Natural killer cell treated with Interleukin-12 subunit alpha and Interleukin-12 subunit beta and Interleukin-15 and Interleukin-18, amount 100 ng/mL, for 72 hours (primary cell): ENCODE measurements at regions not wholly inside any gene's neighbourhood (a gene's known extent, or its start where the extent isn't known, plus 50 kb on each side); places are given as distances from the start of the nearest gene placed in this dataset.
"Not testable (repeated sequence)": the region's sequence is repeated elsewhere in the genome, so short reads cannot be mapped to it uniquely, and the experiment has no call there.

Experiments used
- ATAC-seq, 2 donors: fragments of 150-1000 bp; cut with Tn5 transposase in 1 of 2; sonication (Bioruptor Pico), chemical (Tn5 transposase) in 1 of 2; 2 replicates each; pipeline ENCODE4 v1.10.0; 2021
- DNase-seq: peaks from one replicate; pipeline ENCODE4 v3.0.0; 2022; ENCODE audit warnings: low spot score
- H3K27ac Mint-ChIP-seq, 2 donors: 1 replicate in 1 of 2; 2 replicates in 1 of 2; pipeline ENCODE4 v1.8.0; 2022; ENCODE audit warnings: mixed read lengths in 2 of 2, mild to moderate bottlenecking in 1 of 2, moderate library complexity in 1 of 2
- H3K27me3 Mint-ChIP-seq, 2 donors: 1 replicate in 1 of 2; 2 replicates in 1 of 2; pipeline ENCODE4 v1.8.0; 2022; ENCODE audit warnings: mixed read lengths in 2 of 2
- H3K36me3 Mint-ChIP-seq: one replicate; pipeline ENCODE4 v1.8.0; 2022; ENCODE audit warnings: mixed read lengths
- H3K4me1 Mint-ChIP-seq, 2 donors: 1 replicate in 1 of 2; 2 replicates in 1 of 2; pipeline ENCODE4 v1.8.0; 2022; ENCODE audit warnings: low read depth in 2 of 2, mixed read lengths in 2 of 2, mild to moderate bottlenecking in 1 of 2
- H3K4me3 Mint-ChIP-seq: one replicate; pipeline ENCODE4 v1.8.0; 2022; ENCODE audit warnings: mixed read lengths
- H3K9me3 Mint-ChIP-seq: 2 replicates; pipeline ENCODE4 v1.8.0; 2022; ENCODE audit warnings: mixed read lengths

DNA sequence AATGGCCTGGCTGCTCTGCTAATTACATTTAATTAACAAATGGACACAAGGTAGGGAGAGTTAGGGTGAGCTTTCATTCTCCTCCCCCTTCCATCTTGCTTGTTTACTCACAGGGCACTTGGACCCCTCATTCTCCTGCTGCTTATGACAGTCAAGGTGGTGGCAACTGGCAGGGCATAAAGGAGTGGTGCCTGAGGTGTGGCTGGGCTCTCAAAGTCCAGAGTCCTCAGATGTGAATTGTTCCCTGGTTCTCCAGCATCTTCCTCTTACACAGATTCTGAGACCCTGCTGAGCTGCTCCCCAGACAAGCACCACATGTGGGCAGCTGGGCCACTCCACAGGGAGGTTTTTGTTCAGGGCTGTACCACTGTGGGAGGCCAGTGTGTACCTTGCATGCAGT, 552.9 kb downstream of the RPIA start:
- not testable (repeated sequence) for H3K27ac Mint-ChIP-seq, H3K27me3 Mint-ChIP-seq, ATAC-seq, DNase-seq, H3K36me3 Mint-ChIP-seq, H3K9me3 Mint-ChIP-seq, H3K4me1 Mint-ChIP-seq, H3K4me3 Mint-ChIP-seq

GRCh38 chr2:89245478-89245877, 554.0 kb downstream of the RPIA start:
- DNase-seq, H3K4me1 Mint-ChIP-seq, H3K36me3 Mint-ChIP-seq, H3K9me3 Mint-ChIP-seq, H3K27ac Mint-ChIP-seq, H3K27me3 Mint-ChIP-seq, ATAC-seq, H3K4me3 Mint-ChIP-seq: not testable (repeated sequence)

- H3K9me3 Mint-ChIP-seq, H3K4me3 Mint-ChIP-seq, H3K27me3 Mint-ChIP-seq, DNase-seq, H3K27ac Mint-ChIP-seq, ATAC-seq, H3K4me1 Mint-ChIP-seq, H3K36me3 Mint-ChIP-seq: not testable (repeated sequence)
These were observed 554.6 kb downstream of the RPIA start for GRCh38 chr2:89246027-89246426.

DNA sequence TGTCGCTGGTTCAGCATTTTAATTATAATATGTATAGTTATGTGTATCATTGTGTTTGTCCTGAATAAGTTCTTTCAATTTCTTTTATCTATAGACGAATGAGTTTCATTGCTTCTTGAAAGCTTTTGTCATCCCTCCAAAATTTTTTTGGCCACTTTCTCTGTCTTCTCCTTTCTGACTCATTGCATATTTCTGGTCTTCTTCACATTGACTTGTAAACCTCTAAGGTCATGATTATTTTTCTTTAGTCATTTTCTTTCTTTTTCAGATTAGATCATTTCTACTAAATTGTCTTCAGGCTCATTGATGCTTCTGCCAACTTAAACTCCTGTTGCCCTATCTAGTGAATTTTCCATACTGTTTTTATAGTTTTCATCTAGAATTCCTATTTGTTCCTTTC, 555.1 kb downstream of the RPIA start:
- H3K9me3 Mint-ChIP-seq, H3K27ac Mint-ChIP-seq, H3K27me3 Mint-ChIP-seq, H3K4me1 Mint-ChIP-seq, DNase-seq, H3K4me3 Mint-ChIP-seq, H3K36me3 Mint-ChIP-seq, ATAC-seq: not testable (repeated sequence)

- DNase-seq, H3K36me3 Mint-ChIP-seq, H3K27ac Mint-ChIP-seq, H3K27me3 Mint-ChIP-seq, H3K4me1 Mint-ChIP-seq, H3K4me3 Mint-ChIP-seq, H3K9me3 Mint-ChIP-seq: not testable (repeated sequence)
- peak in 1 of 2 donors; percentile 63 for ATAC-seq
These were observed 563.5 kb downstream of the RPIA start for GRCh38 chr2:89255013-89255412.

DNA sequence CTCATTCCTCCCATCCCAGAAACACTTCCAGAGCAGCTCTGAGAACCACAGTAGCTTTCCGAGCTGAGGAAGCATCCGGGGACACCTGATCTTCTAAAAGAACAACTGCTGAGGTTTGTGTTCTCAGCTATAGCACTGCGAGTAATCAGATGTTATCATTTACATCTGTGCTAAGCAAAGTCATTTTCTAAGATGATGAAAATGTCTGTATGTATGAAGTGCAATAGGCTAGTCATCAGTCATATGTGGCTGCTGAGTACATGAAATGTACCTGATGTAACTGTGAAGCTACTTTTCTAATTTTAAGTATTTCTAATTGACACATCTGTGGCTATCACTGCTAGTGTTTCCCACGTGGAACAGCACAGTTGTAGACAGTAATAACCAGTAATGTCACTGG, 582.0 kb downstream of the RPIA start:
- H3K27me3 Mint-ChIP-seq, DNase-seq, H3K4me3 Mint-ChIP-seq, H3K36me3 Mint-ChIP-seq, H3K4me1 Mint-ChIP-seq, H3K27ac Mint-ChIP-seq, ATAC-seq, H3K9me3 Mint-ChIP-seq: not testable (repeated sequence)

DNA sequence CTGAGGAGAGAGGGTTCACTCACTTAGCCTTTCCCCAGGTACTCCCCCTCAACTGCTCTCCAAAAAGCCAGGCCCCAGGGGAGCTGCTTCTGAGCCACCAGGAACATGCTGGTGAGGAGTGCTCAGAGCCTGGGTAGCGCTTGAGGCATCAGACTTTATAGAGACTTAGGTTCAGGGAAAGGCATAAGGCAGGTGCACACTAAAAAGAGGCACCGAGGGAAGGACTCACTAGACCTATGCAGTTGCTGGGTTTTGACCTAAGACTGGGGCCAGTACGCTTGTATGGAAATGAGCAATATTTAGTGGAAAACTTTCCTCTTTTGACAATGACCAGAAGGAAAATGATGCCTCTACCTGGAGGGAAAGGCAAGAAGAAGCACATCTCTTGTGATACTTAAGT, 589.1 kb downstream of the RPIA start:
- H3K4me1 Mint-ChIP-seq, H3K27me3 Mint-ChIP-seq, H3K36me3 Mint-ChIP-seq, DNase-seq, H3K9me3 Mint-ChIP-seq, H3K27ac Mint-ChIP-seq, H3K4me3 Mint-ChIP-seq: not testable (repeated sequence)
- peak; percentile 38 to 69 for ATAC-seq

GRCh38 chr2:89286448-89287080, 595.1 kb downstream of the RPIA start:
- not testable (repeated sequence) for H3K27me3 Mint-ChIP-seq, H3K4me1 Mint-ChIP-seq, H3K36me3 Mint-ChIP-seq, H3K27ac Mint-ChIP-seq, DNase-seq, ATAC-seq, H3K9me3 Mint-ChIP-seq, H3K4me3 Mint-ChIP-seq

DNA sequence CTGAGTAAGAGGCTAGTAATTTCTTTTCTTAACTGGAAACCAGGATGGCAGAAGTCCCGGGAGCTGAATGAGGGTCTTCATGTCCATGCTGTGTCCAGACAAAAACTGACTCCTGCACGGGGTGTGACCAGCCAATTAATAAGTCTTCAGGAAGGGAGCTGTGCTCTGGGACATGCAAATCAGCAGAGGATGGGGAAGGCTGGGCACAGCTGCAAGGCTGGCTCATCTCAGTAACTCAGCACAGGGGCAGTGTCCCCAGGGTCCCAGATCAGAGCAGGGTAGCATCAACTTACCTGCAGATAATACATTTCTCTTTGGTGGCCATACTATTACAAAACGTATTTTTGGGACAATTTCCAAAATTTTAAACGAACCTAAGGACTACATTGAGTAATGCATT, 595.6 kb downstream of the RPIA start:
- not testable (repeated sequence) for H3K27ac Mint-ChIP-seq, H3K4me3 Mint-ChIP-seq, H3K36me3 Mint-ChIP-seq, H3K4me1 Mint-ChIP-seq, ATAC-seq, DNase-seq, H3K27me3 Mint-ChIP-seq, H3K9me3 Mint-ChIP-seq

DNA sequence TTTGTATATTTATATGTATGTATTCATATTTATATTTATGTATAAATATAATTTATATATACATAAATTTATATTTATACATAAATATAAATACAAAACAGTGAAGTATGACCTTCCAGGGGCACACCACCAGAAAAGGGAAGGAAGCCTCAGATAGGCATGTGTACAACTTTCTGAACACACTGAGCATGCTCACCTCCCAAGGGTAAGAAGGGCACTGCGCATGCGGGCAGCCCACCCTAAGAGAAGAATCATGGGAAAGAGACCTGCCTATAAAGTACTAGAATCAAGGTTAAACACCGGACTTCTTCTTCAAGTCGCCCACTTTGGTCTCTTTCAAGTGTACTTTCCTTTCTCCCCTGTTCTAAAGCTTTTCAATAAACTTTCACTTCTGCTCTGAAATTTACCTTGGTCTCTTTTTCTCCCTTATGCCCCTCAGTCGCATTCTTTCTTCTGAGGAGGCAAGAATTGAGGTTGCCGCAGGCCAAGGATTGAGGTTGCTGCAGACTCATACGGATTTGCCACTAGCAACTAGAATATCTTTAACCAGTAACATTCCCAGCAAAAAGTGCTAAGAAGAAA, 600.3 kb downstream of the RPIA start:
- not testable (repeated sequence) for H3K27ac Mint-ChIP-seq, H3K4me1 Mint-ChIP-seq, H3K27me3 Mint-ChIP-seq, H3K9me3 Mint-ChIP-seq, H3K36me3 Mint-ChIP-seq, H3K4me3 Mint-ChIP-seq, DNase-seq, ATAC-seq

DNA sequence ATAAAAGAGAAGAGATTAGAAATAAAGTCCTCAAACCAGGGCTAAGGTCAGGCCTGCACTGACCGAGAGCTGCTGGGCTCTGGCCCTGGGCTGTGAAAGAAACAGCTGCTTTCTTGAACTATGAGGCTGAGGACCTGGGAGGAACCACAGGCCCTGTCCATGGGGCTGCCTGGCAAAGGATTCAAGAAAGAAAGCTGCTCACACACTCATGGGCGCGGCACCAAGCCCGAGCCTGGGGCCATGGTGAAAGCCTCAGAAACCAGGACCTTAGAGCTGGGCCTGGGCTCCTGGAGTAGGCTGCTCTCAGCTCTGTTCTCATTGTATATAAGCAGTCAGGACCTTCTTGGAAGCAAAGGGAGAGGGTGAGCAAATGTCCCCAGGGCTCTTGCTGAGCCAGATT, 601.9 kb downstream of the RPIA start:
- peak in 1 of 2 donors; percentile 25 for ATAC-seq
- not testable (repeated sequence) for H3K36me3 Mint-ChIP-seq, H3K9me3 Mint-ChIP-seq

GRCh38 chr2:89294335-89294734, 602.9 kb downstream of the RPIA start:
- H3K4me3 Mint-ChIP-seq, DNase-seq, H3K36me3 Mint-ChIP-seq, H3K27me3 Mint-ChIP-seq, H3K4me1 Mint-ChIP-seq, ATAC-seq, H3K9me3 Mint-ChIP-seq, H3K27ac Mint-ChIP-seq: not testable (repeated sequence)

More for the DNA sequence above, 601.9 kb downstream of the RPIA start:
- not testable (repeated sequence) for H3K4me3 Mint-ChIP-seq, H3K27ac Mint-ChIP-seq, H3K27me3 Mint-ChIP-seq, H3K4me1 Mint-ChIP-seq, DNase-seq

GRCh38 chr2:89296820-89297398, 605.4 kb downstream of the RPIA start:
- not testable (repeated sequence) for H3K27ac Mint-ChIP-seq, H3K36me3 Mint-ChIP-seq, H3K27me3 Mint-ChIP-seq, H3K4me1 Mint-ChIP-seq, H3K4me3 Mint-ChIP-seq, H3K9me3 Mint-ChIP-seq, DNase-seq, ATAC-seq

- not testable (repeated sequence) for H3K4me1 Mint-ChIP-seq, H3K36me3 Mint-ChIP-seq, H3K27ac Mint-ChIP-seq, H3K27me3 Mint-ChIP-seq, H3K4me3 Mint-ChIP-seq, DNase-seq, H3K9me3 Mint-ChIP-seq, ATAC-seq
These were observed 607.7 kb downstream of the RPIA start for GRCh38 chr2:89299196-89299595.

- H3K36me3 Mint-ChIP-seq, H3K9me3 Mint-ChIP-seq, H3K27me3 Mint-ChIP-seq: not testable (repeated sequence)
These were observed 614.1 kb downstream of the RPIA start for GRCh38 chr2:89305623-89306022.

More at GRCh38 chr2:89305623-89306022, 614.1 kb downstream of the RPIA start:
- H3K4me1 Mint-ChIP-seq, H3K4me3 Mint-ChIP-seq, H3K27ac Mint-ChIP-seq, DNase-seq: not testable (repeated sequence)
- peak in 1 of 2 donors; percentile 6 for ATAC-seq
